Spinal cord (tissue), 9 donors: ENCODE measurements at regions not wholly inside any gene's neighbourhood (a gene's known extent, or its start where the extent isn't known, plus 50 kb on each side); places are given as distances from the start of the nearest gene placed in this dataset.

Experiments used
- DNase-seq, 6 donors: peaks; one replicate each; pipeline versions ENCODE4 v3.0.0 to v3.0.0-alpha.2; 2013 to 2015; ENCODE audit warnings: low spot score in 6 of 6, low read depth in 4 of 6
- H3K27ac ChIP-seq: one replicate; pipeline ENCODE4 v1.5.1; 2013; ENCODE audit warnings: low read depth, low read length, control low read depth
- H3K27me3 ChIP-seq: one replicate; pipeline ENCODE4 v1.6.1; 2013; ENCODE audit warnings: low read length; ENCODE audit not compliant: control insufficient read depth, insufficient read depth
- H3K36me3 ChIP-seq: one replicate; pipeline ENCODE4 v1.6.1; 2013; ENCODE audit warnings: low read length; ENCODE audit not compliant: control insufficient read depth, insufficient read depth
- H3K4me1 ChIP-seq: one replicate; pipeline ENCODE4 v1.6.1; 2013; ENCODE audit warnings: low read length; ENCODE audit not compliant: control insufficient read depth, insufficient read depth
- H3K4me3 ChIP-seq: one replicate; pipeline ENCODE4 v1.5.1; 2013; ENCODE audit warnings: low read depth, low read length, control low read depth
- H3K9me3 ChIP-seq: one replicate; pipeline ENCODE4 v1.6.1; 2013; ENCODE audit warnings: low read length; ENCODE audit not compliant: control insufficient read depth, insufficient read depth
- WGBS: methylation state at CpG from one replicate; pipeline ENCODE4 v1.1.5; 2013; ENCODE audit warnings: missing lambda C conversion rate; ENCODE audit not compliant: insufficient coverage; 5-methylcytosine and 5-hydroxymethylcytosine counted together
- donor health status: healthy.

DNA sequence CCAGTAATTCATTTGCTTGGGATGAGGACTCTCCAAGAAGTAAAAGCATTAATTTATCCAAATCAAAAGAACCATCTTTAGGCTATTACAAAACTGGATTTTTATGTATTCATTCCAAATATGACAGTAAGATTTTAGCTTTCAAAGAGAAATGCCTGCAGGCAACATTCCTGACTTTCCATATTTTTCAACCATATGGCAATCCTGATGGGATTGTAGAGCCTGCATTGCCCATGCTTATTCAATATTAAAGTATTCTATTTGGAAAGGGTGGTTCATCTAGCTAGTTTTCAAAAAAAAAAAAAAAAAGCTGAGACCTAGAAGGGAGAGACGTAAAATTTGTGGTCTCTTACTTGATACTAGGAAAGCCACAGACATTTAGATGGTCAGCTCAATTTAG is 1253.7 kb downstream of the LRFN5 start:
- Histone ChIP-seq H3K9me3 (no peaks in the 10 kb centered on the region), H3K27me3 (no peaks in the 10 kb centered on the region), H3K27ac (no peak overlapping the region), H3K4me1 (no peaks in the 10 kb centered on the region), H3K36me3 (no peaks in the 10 kb centered on the region), H3K4me3 (no peak overlapping the region)
- no CpG with 5 or more reads among the region's 1 CpG for WGBS
- DNase-seq: peak in 1 of 6 donors; percentile 63

DNA sequence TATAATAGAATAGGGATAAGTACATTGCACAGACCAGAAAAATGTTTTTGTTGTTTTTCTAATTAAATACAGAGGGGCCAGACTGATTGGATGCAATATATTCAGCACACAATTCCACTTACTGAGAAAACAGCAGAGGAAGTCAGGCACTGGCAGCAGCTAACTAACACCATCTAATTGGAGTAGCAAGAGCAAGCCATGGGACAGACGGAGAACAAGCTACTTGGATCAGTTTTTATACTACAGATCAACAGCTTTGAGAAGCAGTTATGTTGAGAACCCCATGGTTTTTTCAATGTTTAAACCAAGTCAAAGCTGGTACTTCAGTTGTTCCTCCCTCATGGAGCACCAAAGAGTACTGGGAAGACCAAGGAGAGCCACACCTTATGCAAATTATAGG is 1249.4 kb downstream of the LRFN5 start:
- Histone ChIP-seq H3K27me3 (no peaks in the 10 kb centered on the region), H3K9me3 (no peaks in the 10 kb centered on the region), H3K36me3 (no peaks in the 10 kb centered on the region), H3K27ac (no peak overlapping the region), H3K4me1 (no peaks in the 10 kb centered on the region), H3K4me3 (no peak overlapping the region)
- WGBS: no CpG with 5 or more reads among the region's 1 CpG
- peak in 1 of 6 donors; percentile 62 for DNase-seq

GRCh38 chr14:42855085-42855484 is 1248.4 kb downstream of the LRFN5 start:
- Histone ChIP-seq H3K4me1 (no peaks in the 10 kb centered on the region), H3K9me3 (no peaks in the 10 kb centered on the region), H3K36me3 (no peaks in the 10 kb centered on the region), H3K27me3 (no peaks in the 10 kb centered on the region), H3K27ac (no peak overlapping the region), H3K4me3 (no peak overlapping the region)
- DNase-seq: peak in 3 of 6 donors; percentile 6 to 51 (median 14)
- WGBS: 0% methylated on average over 1 of the region's 1 CpG

- H3K9me3 ChIP-seq: no peaks in the 10 kb centered on the region
- H3K27me3 ChIP-seq: no peaks in the 10 kb centered on the region
- no peak overlapping the region for H3K27ac ChIP-seq
- no peak overlapping the region for H3K4me3 ChIP-seq
- no peaks in the 10 kb centered on the region for H3K4me1 ChIP-seq
- DNase-seq: peak in 1 of 6 donors; percentile 56
- H3K36me3 ChIP-seq: no peaks in the 10 kb centered on the region
- 67% methylated on average over 1 of the region's 2 CpGs for WGBS
Measured at GRCh38 chr14:42854061-42854460, 1247.4 kb downstream of the LRFN5 start.

DNA sequence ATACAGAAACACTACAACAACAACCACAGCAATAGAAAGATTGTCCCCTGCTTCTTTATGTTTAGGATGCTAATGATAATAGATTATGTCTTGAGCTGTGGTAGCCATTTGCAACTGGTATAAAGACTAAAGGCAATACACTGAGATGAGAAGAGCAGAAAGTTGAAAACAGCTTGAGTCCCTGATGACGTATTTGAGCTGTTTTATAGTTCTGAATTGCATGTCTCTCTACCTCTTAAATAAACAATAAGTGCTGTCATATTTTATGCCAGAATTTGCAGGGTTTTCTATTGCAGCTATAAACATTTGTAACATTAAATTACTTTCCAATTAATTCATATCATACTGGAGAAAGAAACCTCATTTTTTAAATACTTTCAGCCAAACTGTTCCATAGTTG is 1242.0 kb downstream of the LRFN5 start:
- no CpG with 5 or more reads among the region's 1 CpG for WGBS
- no peak overlapping the region for H3K27ac ChIP-seq
- no peaks in the 10 kb centered on the region for H3K36me3 ChIP-seq
- no peak overlapping the region for H3K4me3 ChIP-seq
- H3K4me1 ChIP-seq: no peaks in the 10 kb centered on the region
- DNase-seq: no peak
- no peaks in the 10 kb centered on the region for H3K27me3 ChIP-seq
- H3K9me3 ChIP-seq: no peaks in the 10 kb centered on the region

GRCh38 chr14:42814817-42815216 is 1208.1 kb downstream of the LRFN5 start:
- Histone ChIP-seq H3K9me3 (no peaks in the 10 kb centered on the region), H3K4me3 (no peak overlapping the region), H3K36me3 (no peaks in the 10 kb centered on the region), H3K27me3 (no peaks in the 10 kb centered on the region), H3K27ac (no peak overlapping the region), H3K4me1 (no peaks in the 10 kb centered on the region)
- no peak for DNase-seq

DNA sequence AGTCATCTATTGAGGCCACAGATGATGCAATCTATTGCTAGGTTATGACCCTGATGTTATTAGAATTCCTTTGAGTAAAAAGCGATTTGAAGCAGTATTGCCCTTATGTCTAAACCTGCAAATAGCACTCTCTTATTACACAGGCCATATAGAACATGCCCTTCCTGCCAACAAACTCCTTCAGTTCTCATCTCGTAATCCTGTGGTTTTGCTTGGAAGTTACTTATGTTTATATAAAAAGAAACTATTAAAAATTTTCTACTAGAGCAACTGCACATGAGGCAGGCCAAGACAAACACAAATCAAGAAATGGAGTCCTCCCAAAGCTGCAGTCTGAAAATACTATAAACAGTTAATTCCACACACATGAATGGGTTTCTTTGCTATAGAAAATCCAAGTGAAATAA is 1200.2 kb downstream of the LRFN5 start:
- no peak overlapping the region for H3K4me3 ChIP-seq
- H3K27me3 ChIP-seq: no peaks in the 10 kb centered on the region
- no peak overlapping the region for H3K27ac ChIP-seq
- no peaks in the 10 kb centered on the region for H3K4me1 ChIP-seq
- no peaks in the 10 kb centered on the region for H3K36me3 ChIP-seq
- peak in 1 of 6 donors; percentile 20 for DNase-seq
- WGBS: no CpG with 5 or more reads among the region's 2 CpGs
- H3K9me3 ChIP-seq: no peaks in the 10 kb centered on the region

- no peak overlapping the region for H3K27ac ChIP-seq
- H3K4me1 ChIP-seq: no peaks in the 10 kb centered on the region
- no CpG with 5 or more reads among the region's 4 CpGs for WGBS
- H3K9me3 ChIP-seq: no peaks in the 10 kb centered on the region
- no peaks in the 10 kb centered on the region for H3K36me3 ChIP-seq
- no peak overlapping the region for H3K4me3 ChIP-seq
- DNase-seq: peak in 2 of 6 donors; percentile 26 to 62
- no peaks in the 10 kb centered on the region for H3K27me3 ChIP-seq
Measured at GRCh38 chr14:42804141-42804540, 1197.5 kb downstream of the LRFN5 start.

- no peak overlapping the region for H3K27ac ChIP-seq
- no peaks in the 10 kb centered on the region for H3K4me1 ChIP-seq
- no peaks in the 10 kb centered on the region for H3K27me3 ChIP-seq
- H3K36me3 ChIP-seq: no peaks in the 10 kb centered on the region
- DNase-seq: no peak
- no CpG with 5 or more reads among the region's 1 CpG for WGBS
- no peaks in the 10 kb centered on the region for H3K9me3 ChIP-seq
- no peak overlapping the region for H3K4me3 ChIP-seq
Measured at GRCh38 chr14:42802346-42802745, 1195.7 kb downstream of the LRFN5 start.

- H3K27ac ChIP-seq: no peak overlapping the region
- no peak for DNase-seq
- H3K9me3 ChIP-seq: no peaks in the 10 kb centered on the region
- H3K4me3 ChIP-seq: no peak overlapping the region
- no peaks in the 10 kb centered on the region for H3K4me1 ChIP-seq
- no peaks in the 10 kb centered on the region for H3K36me3 ChIP-seq
- no peaks in the 10 kb centered on the region for H3K27me3 ChIP-seq
- no CpG with 5 or more reads among the region's 1 CpG for WGBS
Measured at GRCh38 chr14:42792166-42792565, 1185.5 kb downstream of the LRFN5 start.
